ENCODE measurements at regions not wholly inside any gene's neighbourhood (a gene's known extent, or its start where the extent isn't known, plus 50 kb on each side); places are given as distances from the start of the nearest gene placed in this dataset.

- no peak overlapping the region for H3K4me3 ChIP-seq (ENCODE audit: low read depth, low read length)
- no peak for TF ChIP-seq CTCF (IDR thresholded peaks at IDR 0.05; ENCODE audit: insufficient read depth, low read length, severe bottlenecking)
- DNase-seq (ENCODE audit: low read depth) (no peak), FAIRE-seq (no peak)
- no peaks in the 10 kb centered on the region for H3K27me3 ChIP-seq (ENCODE audit: control insufficient read depth, insufficient read depth, low read length)
- no peaks in the 10 kb centered on the region for H3K36me3 ChIP-seq (ENCODE audit: control insufficient read depth, insufficient read depth, low read length)
Observed at GRCh38 chr14:65277580-65278270, 134.8 kb upstream of the FUT8 start.

GRCh38 chr14:65278589-65278988 is 133.9 kb upstream of the FUT8 start:
- TF ChIP-seq CTCF (IDR thresholded peaks at IDR 0.05; ENCODE audit: insufficient read depth, low read length, severe bottlenecking), result no peak
- Histone ChIP-seq H3K4me3 (ENCODE audit: low read depth, low read length) (no peak overlapping the region), H3K27me3 (ENCODE audit: control insufficient read depth, insufficient read depth, low read length) (no peaks in the 10 kb centered on the region), H3K36me3 (ENCODE audit: control insufficient read depth, insufficient read depth, low read length) (no peaks in the 10 kb centered on the region)
- DNase-seq (ENCODE audit: low read depth), result no peak
- FAIRE-seq, result no peak

GRCh38 chr14:65279510-65279909 is 133.0 kb upstream of the FUT8 start:
- TF ChIP-seq CTCF (IDR thresholded peaks at IDR 0.05; ENCODE audit: insufficient read depth, low read length, severe bottlenecking), result no peak
- Histone ChIP-seq H3K36me3 (ENCODE audit: control insufficient read depth, insufficient read depth, low read length) (no peaks in the 10 kb centered on the region), H3K4me3 (ENCODE audit: low read depth, low read length) (no peak overlapping the region), H3K27me3 (ENCODE audit: control insufficient read depth, insufficient read depth, low read length) (no peaks in the 10 kb centered on the region)
- DNase-seq (ENCODE audit: low read depth) (no peak), FAIRE-seq (no peak)

GRCh38 chr14:65279958-65280357 is 132.6 kb upstream of the FUT8 start:
- TF ChIP-seq CTCF (IDR thresholded peaks at IDR 0.05; ENCODE audit: insufficient read depth, low read length, severe bottlenecking), result no peak
- Histone ChIP-seq H3K27me3 (ENCODE audit: control insufficient read depth, insufficient read depth, low read length) (no peaks in the 10 kb centered on the region), H3K36me3 (ENCODE audit: control insufficient read depth, insufficient read depth, low read length) (no peaks in the 10 kb centered on the region), H3K4me3 (ENCODE audit: low read depth, low read length) (no peak overlapping the region)
- FAIRE-seq (no peak), DNase-seq (ENCODE audit: low read depth) (no peak)

- Histone ChIP-seq H3K36me3 (ENCODE audit: control insufficient read depth, insufficient read depth, low read length) (no peaks in the 10 kb centered on the region), H3K4me3 (ENCODE audit: low read depth, low read length) (no peak overlapping the region), H3K27me3 (ENCODE audit: control insufficient read depth, insufficient read depth, low read length) (no peaks in the 10 kb centered on the region)
- no peak for DNase-seq (ENCODE audit: low read depth)
- no peak for FAIRE-seq
- TF ChIP-seq CTCF (IDR thresholded peaks at IDR 0.05; ENCODE audit: insufficient read depth, low read length, severe bottlenecking), result no peak
Observed at GRCh38 chr14:65280653-65281052, 131.9 kb upstream of the FUT8 start.

Data from bronchial epithelial cell (primary cell).